ACC112 (cell line): ENCODE measurements at regions not wholly inside any gene's neighbourhood (a gene's known extent, or its start where the extent isn't known, plus 50 kb on each side); places are given as distances from the start of the nearest gene placed in this dataset.
"Not testable (repeated sequence)": the region's sequence is repeated elsewhere in the genome, so short reads cannot be mapped to it uniquely, and the experiment has no call there.

Experiments
- H2AFZ ChIP-seq: fragments of 200-600 bp; sonication (generic); one replicate; pipeline ENCODE4 v1.6.0; 2017; ENCODE audit warnings: antibody characterized with exemption, low read length; ENCODE audit not compliant: unreplicated experiment
- H3K27ac ChIP-seq: fragments of 200-600 bp; sonication (generic); 2 replicates; pipeline ENCODE4 v1.5.1; 2014; ENCODE audit warnings: low read depth, mild to moderate bottlenecking, antibody characterized with exemption, low read length, moderate library complexity
- H3K27me3 ChIP-seq: fragments of 200-600 bp; sonication (generic); 2 replicates; pipeline ENCODE4 v1.6.1; 2014; ENCODE audit warnings: mild to moderate bottlenecking, antibody characterized with exemption, low read length, moderate library complexity, mixed read lengths; ENCODE audit not compliant: insufficient read depth
- H3K36me3 ChIP-seq: fragments of 200-600 bp; sonication (generic); 2 replicates; pipeline ENCODE4 v1.6.1; 2016; ENCODE audit warnings: mild to moderate bottlenecking, antibody characterized with exemption, low read length, moderate library complexity, mixed read lengths; ENCODE audit not compliant: insufficient read depth
- H3K4me1 ChIP-seq: fragments of 200-600 bp; sonication (generic); one replicate; pipeline ENCODE4 v1.6.1; 2016; ENCODE audit warnings: low read length, mixed read lengths; ENCODE audit not compliant: insufficient read depth, unreplicated experiment, control insufficient read depth
- H3K4me3 ChIP-seq: fragments of 200-600 bp; sonication (generic); 2 replicates; pipeline ENCODE4 v1.5.1; 2014; ENCODE audit warnings: mild to moderate bottlenecking, low read depth, low read length
- H3K79me2 ChIP-seq: fragments of 200-600 bp; sonication (generic); one replicate; pipeline ENCODE4 v1.6.0; 2016; ENCODE audit warnings: low read length; ENCODE audit not compliant: control insufficient read depth, unreplicated experiment, insufficient read depth

- H3K4me1 ChIP-seq, H3K4me3 ChIP-seq, H3K27me3 ChIP-seq, H3K27ac ChIP-seq, H3K36me3 ChIP-seq, H3K79me2 ChIP-seq, H2AFZ ChIP-seq: not testable (repeated sequence)
Observed at GRCh38 chr13:37280231-37280630, 174.8 kb upstream of the CSNK1A1L start.

GRCh38 chr13:37277435-37278144 is 172.1 kb upstream of the CSNK1A1L start:
- Histone ChIP-seq H3K27ac (no peak overlapping the region), H2AFZ (no peak overlapping the region), H3K4me3 (no peak overlapping the region), H3K4me1 (no peaks in the 10 kb centered on the region), H3K27me3 (no peaks in the 10 kb centered on the region), H3K79me2 (no peaks in the 10 kb centered on the region), H3K36me3 (no peaks in the 10 kb centered on the region)

GRCh38 chr13:37277007-37277406 is 171.5 kb upstream of the CSNK1A1L start:
- H3K4me3 ChIP-seq = no peak overlapping the region
- H3K27me3 ChIP-seq = no peaks in the 10 kb centered on the region

DNA sequence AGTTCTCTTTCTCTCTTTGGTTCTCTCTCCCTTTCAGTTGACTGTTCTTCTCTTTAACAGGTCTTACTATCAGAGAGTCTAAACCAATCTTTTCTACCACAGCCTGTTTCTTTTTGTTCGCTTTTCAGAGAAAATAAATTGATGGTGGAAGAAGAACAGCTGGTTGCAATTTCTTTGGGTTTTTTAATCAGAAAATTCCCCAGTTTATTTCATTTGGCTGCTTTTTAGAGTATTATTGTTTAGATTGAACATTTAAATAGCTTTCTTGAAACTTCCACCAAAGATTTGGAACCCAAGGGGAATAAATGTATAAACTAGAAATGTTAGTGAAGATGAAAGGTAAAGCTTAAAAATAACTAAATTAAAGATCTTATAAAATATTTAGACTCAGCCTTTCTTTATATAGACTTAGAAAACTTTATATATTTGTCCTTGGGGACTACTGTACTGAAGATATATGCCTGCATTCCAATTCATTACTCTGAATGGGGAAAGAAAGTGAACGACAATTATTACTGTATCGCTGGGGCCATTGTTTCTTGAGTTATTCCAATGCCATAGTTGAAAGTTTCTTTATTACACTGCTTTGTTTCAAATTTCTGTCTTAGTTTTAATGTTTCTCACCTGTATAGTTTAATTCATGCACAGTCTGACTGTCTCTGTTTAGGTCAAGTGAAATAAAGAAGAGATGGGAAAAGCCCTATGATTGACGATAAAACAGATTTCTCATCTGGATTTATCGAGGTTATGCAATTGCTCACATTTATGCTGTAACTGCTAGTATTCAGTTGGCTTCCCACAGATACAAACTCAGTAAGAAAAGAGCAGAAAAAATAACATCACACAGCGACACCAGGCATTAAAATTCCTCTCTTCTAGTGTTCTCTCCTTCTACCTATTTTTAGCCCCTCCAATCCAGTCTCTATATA is 169.4 kb upstream of the CSNK1A1L start:
- H3K27me3 ChIP-seq = no peaks in the 10 kb centered on the region
- no peak overlapping the region for H2AFZ ChIP-seq
- no peak overlapping the region for H3K4me3 ChIP-seq
- H3K36me3 ChIP-seq = no peaks in the 10 kb centered on the region
- no peaks in the 10 kb centered on the region for H3K79me2 ChIP-seq
- no peaks in the 10 kb centered on the region for H3K4me1 ChIP-seq
- H3K27ac ChIP-seq = no peak overlapping the region

More at GRCh38 chr13:37277007-37277406, 171.5 kb upstream of the CSNK1A1L start:
- Histone ChIP-seq H2AFZ (no peak overlapping the region), H3K36me3 (no peaks in the 10 kb centered on the region), H3K27ac (no peak overlapping the region), H3K79me2 (no peaks in the 10 kb centered on the region), H3K4me1 (no peaks in the 10 kb centered on the region)

DNA sequence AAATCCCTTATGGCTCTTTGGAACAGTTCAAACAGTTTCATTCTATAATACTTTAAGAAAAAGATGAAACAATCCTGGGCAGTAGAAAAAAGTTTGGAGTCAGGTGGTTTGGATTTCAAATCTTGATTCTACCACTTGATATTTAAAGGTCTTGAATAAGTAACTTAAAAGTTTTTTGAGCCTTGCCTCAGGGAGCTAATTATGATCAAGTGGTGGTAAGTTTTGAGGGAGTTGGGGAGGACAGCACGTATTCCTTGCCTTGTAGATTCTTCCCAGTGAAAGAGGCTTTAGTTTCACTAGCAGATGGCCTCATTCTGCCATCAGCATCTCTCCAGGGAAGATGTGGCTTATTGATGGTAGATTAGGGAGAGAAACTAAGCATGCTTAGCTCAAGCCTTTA is 168.4 kb upstream of the CSNK1A1L start:
- no peak overlapping the region for H3K4me3 ChIP-seq
- no peaks in the 10 kb centered on the region for H3K36me3 ChIP-seq
- H3K27ac ChIP-seq = no peak overlapping the region
- H2AFZ ChIP-seq = no peak overlapping the region
- no peaks in the 10 kb centered on the region for H3K79me2 ChIP-seq
- H3K4me1 ChIP-seq = no peaks in the 10 kb centered on the region
- no peaks in the 10 kb centered on the region for H3K27me3 ChIP-seq

- Histone ChIP-seq H3K4me3 (no peak overlapping the region), H3K36me3 (no peaks in the 10 kb centered on the region), H3K27me3 (no peaks in the 10 kb centered on the region), H3K27ac (no peak overlapping the region), H3K79me2 (no peaks in the 10 kb centered on the region), H3K4me1 (no peaks in the 10 kb centered on the region), H2AFZ (no peak overlapping the region)
Observed at GRCh38 chr13:37270226-37271001, 164.9 kb upstream of the CSNK1A1L start.

DNA sequence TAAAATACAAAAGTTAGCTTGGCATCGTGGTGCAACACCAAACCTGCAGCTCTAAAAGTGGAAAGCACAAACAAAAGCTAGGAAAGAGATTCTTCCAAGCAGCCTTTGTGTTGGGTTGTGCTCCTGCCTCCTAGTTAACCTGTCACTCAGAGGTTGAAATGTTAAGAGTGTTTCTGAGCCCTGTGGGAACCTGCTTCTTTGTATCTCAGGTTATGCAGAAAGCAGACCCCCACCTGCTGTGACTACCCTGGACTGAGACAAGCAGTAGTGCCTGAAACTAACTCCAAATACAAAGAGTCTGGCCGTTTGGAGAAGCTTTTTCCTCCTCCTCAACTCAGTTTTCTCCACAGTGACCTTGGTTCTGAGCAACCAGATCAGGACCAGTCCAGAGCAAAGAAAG is 158.4 kb upstream of the CSNK1A1L start:
- Histone ChIP-seq H3K27me3 (no peaks in the 10 kb centered on the region), H3K36me3 (no peaks in the 10 kb centered on the region), H2AFZ (no peak overlapping the region), H3K27ac (no peak overlapping the region), H3K4me1 (no peaks in the 10 kb centered on the region), H3K4me3 (no peak overlapping the region), H3K79me2 (no peaks in the 10 kb centered on the region)

GRCh38 chr13:37257706-37258105 is 152.2 kb upstream of the CSNK1A1L start:
- Histone ChIP-seq H3K4me3 (no peak overlapping the region), H3K36me3 (no peaks in the 10 kb centered on the region), H3K27me3 (no peaks in the 10 kb centered on the region), H3K27ac (no peak overlapping the region), H3K4me1 (no peaks in the 10 kb centered on the region), H2AFZ (no peak overlapping the region), H3K79me2 (no peaks in the 10 kb centered on the region)

GRCh38 chr13:37257051-37257450 is 151.6 kb upstream of the CSNK1A1L start:
- H3K27ac ChIP-seq = no peak overlapping the region
- H3K79me2 ChIP-seq = no peaks in the 10 kb centered on the region
- H3K27me3 ChIP-seq = no peaks in the 10 kb centered on the region

GRCh38 chr13:37241786-37242185 is 136.3 kb upstream of the CSNK1A1L start:
- H3K27ac ChIP-seq = no peak overlapping the region
- H3K36me3 ChIP-seq = no peaks in the 10 kb centered on the region
- no peaks in the 10 kb centered on the region for H3K79me2 ChIP-seq
- H2AFZ ChIP-seq = no peak overlapping the region
- H3K4me1 ChIP-seq = no peaks in the 10 kb centered on the region
- H3K4me3 ChIP-seq = no peak overlapping the region
- H3K27me3 ChIP-seq = no peaks in the 10 kb centered on the region

More at GRCh38 chr13:37257051-37257450, 151.6 kb upstream of the CSNK1A1L start:
- Histone ChIP-seq H2AFZ (no peak overlapping the region), H3K4me3 (no peak overlapping the region), H3K4me1 (no peaks in the 10 kb centered on the region), H3K36me3 (no peaks in the 10 kb centered on the region)
